SK-N-SH (cell line): ENCODE measurements at regions not wholly inside any gene's neighbourhood (a gene's known extent, or its start where the extent isn't known, plus 50 kb on each side); places are given as distances from the start of the nearest gene placed in this dataset.

Source experiments
- CTCF ChIA-PET: fragments of 300-600, 350-600 bp; formaldehyde crosslinking; extraction: SDS; loops from one replicate; lab custom pipeline; 2021; lab: Yijun Ruan, JAX
- POLR2A ChIA-PET: fragments of 350-600 bp; sonication (Branson Sonifier 250); formaldehyde crosslinking; extraction: SDS; loops from one replicate; lab custom pipeline; 2020; ENCODE audit warnings: antibody characterized with exemption, inconsistent platforms; lab: Yijun Ruan, JAX
- DNase-seq: peaks from one replicate; pipeline ENCODE4 v3.0.0; 2012
- H2AFZ ChIP-seq: fragments of 200-600 bp; sonication (generic); 2 replicates; pipeline ENCODE4 v1.8.1; 2016; ENCODE audit warnings: antibody characterized with exemption, mild to moderate bottlenecking, low read depth
- H3F3A ChIP-seq: fragments of 200-600 bp; sonication (generic); replicated peaks from 2 replicates; pipeline ENCODE3; 2016; ENCODE audit warnings: antibody characterized with exemption, mild to moderate bottlenecking; ENCODE audit not compliant: insufficient read depth
- H3K27ac ChIP-seq, 2 experiments: fragments of 200-500 bp in 1 of 2; fragments of 200-600 bp in 1 of 2; sonication (Bioruptor generic) in 1 of 2; sonication (generic), shearing (Covaris generic) in 1 of 2; 2 replicates each; pipeline versions ENCODE4 v1.5.1 to v1.6.1; 2014 to 2016; ENCODE audit warnings: low read depth in 2 of 2, inconsistent platforms in 1 of 2, low read length in 1 of 2, mild to moderate bottlenecking in 1 of 2, mixed read lengths in 1 of 2
- H3K27me3 ChIP-seq: fragments of 200-600 bp; sonication (generic), shearing (Covaris generic); 2 replicates; pipeline ENCODE4 v1.6.1; 2016; ENCODE audit warnings: mixed run types; ENCODE audit not compliant: insufficient read depth
- H3K36me3 ChIP-seq, 2 experiments: fragments of 200-500 bp in 1 of 2; fragments of 200-600 bp in 1 of 2; sonication (Bioruptor generic) in 1 of 2; sonication (generic) in 1 of 2; replicated peaks in 1 of 2; 2 replicates each; pipeline versions ENCODE3 to v1.5.1; 2014 to 2016; ENCODE audit warnings: low read length in 1 of 2, mild to moderate bottlenecking in 1 of 2; ENCODE audit not compliant: insufficient read depth in 2 of 2, control insufficient read depth in 1 of 2
- H3K4me1 ChIP-seq, 2 experiments: fragments of 200-500 bp in 1 of 2; fragments of 200-600 bp in 1 of 2; sonication (Bioruptor generic) in 1 of 2; sonication (generic), shearing (Covaris generic) in 1 of 2; 2 replicates each; pipeline versions ENCODE4 v1.5.1 to v1.6.1; 2014 to 2016; ENCODE audit warnings: low read depth in 1 of 2, low read length in 1 of 2, mixed run types in 1 of 2; ENCODE audit not compliant: insufficient read depth in 2 of 2, control insufficient read depth in 1 of 2
- H3K4me2 ChIP-seq: fragments of 200-600 bp; sonication (generic), shearing (Covaris generic); 2 replicates; pipeline ENCODE4 v1.6.1; 2017; ENCODE audit warnings: mixed run types
- H3K4me3 ChIP-seq, 2 experiments: fragments of 200-500 bp in 1 of 2; fragments of 200-600 bp in 1 of 2; sonication (Bioruptor generic) in 1 of 2; sonication (generic), shearing (Covaris generic) in 1 of 2; 2 replicates each; pipeline versions ENCODE4 v1.5.1 to v1.8.1; 2014 to 2016; ENCODE audit warnings: low read depth in 2 of 2, inconsistent platforms in 1 of 2, low read length in 1 of 2, mild to moderate bottlenecking in 1 of 2, mixed read lengths in 1 of 2, moderate library complexity in 1 of 2
- H3K79me2 ChIP-seq: fragments of 200-600 bp; sonication (generic); 2 replicates; pipeline ENCODE4 v1.8.1; 2017; ENCODE audit warnings: mild to moderate bottlenecking; ENCODE audit not compliant: insufficient read depth
- H3K9ac ChIP-seq: fragments of 200-600 bp; sonication (generic); 2 replicates; pipeline ENCODE4 v1.6.1; 2017; ENCODE audit warnings: mixed run types
- H3K9me2 ChIP-seq: fragments of 200-600 bp; sonication (generic); 2 replicates; pipeline ENCODE4 v1.6.1; 2017; ENCODE audit warnings: mixed run types
- H3K9me3 ChIP-seq: fragments of 200-600 bp; sonication (generic); 2 replicates; pipeline ENCODE4 v1.6.1; 2017; ENCODE audit warnings: mixed run types, mild to moderate bottlenecking, moderate library complexity
- H4K20me1 ChIP-seq: fragments of 200-600 bp; sonication (generic); 2 replicates; pipeline ENCODE4 v1.6.1; 2017; ENCODE audit warnings: mild to moderate bottlenecking, mixed run types; ENCODE audit not compliant: insufficient read depth
- CHD2 ChIP-seq: fragments of 150-350 bp; IDR thresholded peaks from 2 replicates; pipeline ENCODE4 v1.6.1; 2018; ENCODE audit warnings: low read length; ENCODE audit not compliant: partially characterized antibody
- ELF1 ChIP-seq: IDR thresholded peaks from 2 replicates; pipeline ENCODE4 v1.4.0; 2012
- EP300 ChIP-seq, 2 experiments: IDR thresholded peaks; 2 replicates each; pipeline versions ENCODE4 v1.4.0 to v1.6.1; 2012; ENCODE audit warnings: borderline replicate concordance in 1 of 2, low read depth in 1 of 2, low read length in 1 of 2
- FOSL2 ChIP-seq: IDR thresholded peaks from 2 replicates; pipeline ENCODE4 v1.4.0; 2012; ENCODE audit warnings: low read depth, mild to moderate bottlenecking, moderate library complexity, borderline replicate concordance
- FOXJ3 ChIP-seq: sonication (generic); formaldehyde crosslinking; IDR thresholded peaks from 2 replicates; pipeline ENCODE4 v1.5.1; 2020; ENCODE audit warnings: mild to moderate bottlenecking, missing genetic modification reagents
- JUND ChIP-seq: IDR thresholded peaks from 2 replicates; pipeline ENCODE4 v1.4.0; 2012
- MEF2A ChIP-seq: IDR thresholded peaks from 2 replicates; pipeline ENCODE4 v1.4.0; 2012; ENCODE audit warnings: low read depth, borderline replicate concordance
- MXI1 ChIP-seq: IDR thresholded peaks from 2 replicates; pipeline ENCODE4 v1.6.1; 2012; ENCODE audit warnings: mild to moderate bottlenecking, low read depth, low read length, improper control_type of control experiment
- NRF1 ChIP-seq: IDR thresholded peaks from 2 replicates; pipeline ENCODE4 v1.6.1; 2012; ENCODE audit warnings: low read depth, mild to moderate bottlenecking, low read length
- RAD21 ChIP-seq: IDR thresholded peaks from 2 replicates; pipeline ENCODE4 v1.6.1; 2012; ENCODE audit warnings: mild to moderate bottlenecking, low read length
- RXRA ChIP-seq: IDR thresholded peaks from 2 replicates; pipeline ENCODE4 v1.4.0; 2012; ENCODE audit warnings: low read depth, mild to moderate bottlenecking, borderline replicate concordance
- SMC3 ChIP-seq: IDR thresholded peaks from 2 replicates; pipeline ENCODE4 v1.6.1; 2012; ENCODE audit warnings: low read depth, low read length, improper control_type of control experiment
- TAF1 ChIP-seq: IDR thresholded peaks from 2 replicates; pipeline ENCODE4 v1.6.1; 2012; ENCODE audit warnings: low read depth, mild to moderate bottlenecking, low read length, moderate library complexity, borderline replicate concordance
- TEAD4 ChIP-seq: IDR thresholded peaks from 2 replicates; pipeline ENCODE4 v1.4.0; 2012; ENCODE audit warnings: mild to moderate bottlenecking, borderline replicate concordance; ENCODE audit not compliant: insufficient read depth
- YY1 ChIP-seq: IDR thresholded peaks from 2 replicates; pipeline ENCODE4 v1.4.0; 2012; ENCODE audit warnings: low read depth, mild to moderate bottlenecking
- WGBS: methylation state at CpG from one replicate; pipeline ENCODE4 v1.1.6; 2017; ENCODE audit warnings: low lambda C conversion rate; 5-methylcytosine and 5-hydroxymethylcytosine counted together
- TF ChIP-seq, protein P1 (sequence below): IDR thresholded peaks from 2 replicates; pipeline ENCODE4 v1.6.1; 2012; ENCODE audit warnings: mild to moderate bottlenecking, low read depth, low read length, moderate library complexity
- TF ChIP-seq, protein P2 (sequence below): fragments of 200-600 bp; sonication (generic); IDR thresholded peaks from 2 replicates; pipeline ENCODE4 v1.6.1; 2017; ENCODE audit warnings: antibody characterized with exemption, mild to moderate bottlenecking, moderate library complexity
- TF ChIP-seq, protein P3 (sequence below): IDR thresholded peaks from 2 replicates; pipeline ENCODE4 v1.4.0; 2012; ENCODE audit warnings: low read depth
- TF ChIP-seq, protein P4 (sequence below): fragments of 150-350 bp; IDR thresholded peaks from 2 replicates; pipeline ENCODE4 v1.6.1; 2016; ENCODE audit warnings: mild to moderate bottlenecking, low read depth, low read length

- Histone ChIP-seq H3K79me2 (no peaks in the 10 kb centered on the region), H3K9me3 (no peaks in the 10 kb centered on the region), H4K20me1 (no peaks in the 10 kb centered on the region), H3K9me2 (no peaks in the 10 kb centered on the region)
- WGBS, result 45% methylated on average over 4 of the region's 4 CpGs
- POLR2A ChIA-PET, result no interaction called here
- no peak for DNase-seq
- no peak for TF ChIP-seq CHD2
- TF ChIP-seq MEF2A, result no peak
- no peak for TF ChIP-seq NRF1
- TF ChIP-seq, protein P1, sequence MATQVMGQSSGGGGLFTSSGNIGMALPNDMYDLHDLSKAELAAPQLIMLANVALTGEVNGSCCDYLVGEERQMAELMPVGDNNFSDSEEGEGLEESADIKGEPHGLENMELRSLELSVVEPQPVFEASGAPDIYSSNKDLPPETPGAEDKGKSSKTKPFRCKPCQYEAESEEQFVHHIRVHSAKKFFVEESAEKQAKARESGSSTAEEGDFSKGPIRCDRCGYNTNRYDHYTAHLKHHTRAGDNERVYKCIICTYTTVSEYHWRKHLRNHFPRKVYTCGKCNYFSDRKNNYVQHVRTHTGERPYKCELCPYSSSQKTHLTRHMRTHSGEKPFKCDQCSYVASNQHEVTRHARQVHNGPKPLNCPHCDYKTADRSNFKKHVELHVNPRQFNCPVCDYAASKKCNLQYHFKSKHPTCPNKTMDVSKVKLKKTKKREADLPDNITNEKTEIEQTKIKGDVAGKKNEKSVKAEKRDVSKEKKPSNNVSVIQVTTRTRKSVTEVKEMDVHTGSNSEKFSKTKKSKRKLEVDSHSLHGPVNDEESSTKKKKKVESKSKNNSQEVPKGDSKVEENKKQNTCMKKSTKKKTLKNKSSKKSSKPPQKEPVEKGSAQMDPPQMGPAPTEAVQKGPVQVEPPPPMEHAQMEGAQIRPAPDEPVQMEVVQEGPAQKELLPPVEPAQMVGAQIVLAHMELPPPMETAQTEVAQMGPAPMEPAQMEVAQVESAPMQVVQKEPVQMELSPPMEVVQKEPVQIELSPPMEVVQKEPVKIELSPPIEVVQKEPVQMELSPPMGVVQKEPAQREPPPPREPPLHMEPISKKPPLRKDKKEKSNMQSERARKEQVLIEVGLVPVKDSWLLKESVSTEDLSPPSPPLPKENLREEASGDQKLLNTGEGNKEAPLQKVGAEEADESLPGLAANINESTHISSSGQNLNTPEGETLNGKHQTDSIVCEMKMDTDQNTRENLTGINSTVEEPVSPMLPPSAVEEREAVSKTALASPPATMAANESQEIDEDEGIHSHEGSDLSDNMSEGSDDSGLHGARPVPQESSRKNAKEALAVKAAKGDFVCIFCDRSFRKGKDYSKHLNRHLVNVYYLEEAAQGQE, result no peak
- no peak for TF ChIP-seq JUND
- TF ChIP-seq RAD21, result no peak
- TF ChIP-seq, protein P2, sequence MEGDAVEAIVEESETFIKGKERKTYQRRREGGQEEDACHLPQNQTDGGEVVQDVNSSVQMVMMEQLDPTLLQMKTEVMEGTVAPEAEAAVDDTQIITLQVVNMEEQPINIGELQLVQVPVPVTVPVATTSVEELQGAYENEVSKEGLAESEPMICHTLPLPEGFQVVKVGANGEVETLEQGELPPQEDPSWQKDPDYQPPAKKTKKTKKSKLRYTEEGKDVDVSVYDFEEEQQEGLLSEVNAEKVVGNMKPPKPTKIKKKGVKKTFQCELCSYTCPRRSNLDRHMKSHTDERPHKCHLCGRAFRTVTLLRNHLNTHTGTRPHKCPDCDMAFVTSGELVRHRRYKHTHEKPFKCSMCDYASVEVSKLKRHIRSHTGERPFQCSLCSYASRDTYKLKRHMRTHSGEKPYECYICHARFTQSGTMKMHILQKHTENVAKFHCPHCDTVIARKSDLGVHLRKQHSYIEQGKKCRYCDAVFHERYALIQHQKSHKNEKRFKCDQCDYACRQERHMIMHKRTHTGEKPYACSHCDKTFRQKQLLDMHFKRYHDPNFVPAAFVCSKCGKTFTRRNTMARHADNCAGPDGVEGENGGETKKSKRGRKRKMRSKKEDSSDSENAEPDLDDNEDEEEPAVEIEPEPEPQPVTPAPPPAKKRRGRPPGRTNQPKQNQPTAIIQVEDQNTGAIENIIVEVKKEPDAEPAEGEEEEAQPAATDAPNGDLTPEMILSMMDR, result no peak
- TF ChIP-seq RXRA, result no peak
- TF ChIP-seq ELF1, result no peak
- TF ChIP-seq YY1, result no peak
- TF ChIP-seq FOXJ3 (CRISPR knock-in tag), result no peak
- no peak for TF ChIP-seq FOSL2
- TF ChIP-seq, all 33 proteins: peak for 0
- Histone ChIP-seq H3K4me3 (no peak overlapping the region), H3K4me1 (no peaks in the 10 kb centered on the region), H3K9ac (no peak overlapping the region), H3K27me3 (no peaks in the 10 kb centered on the region), H3F3A (no peaks in the 10 kb centered on the region), H3K4me2 (no peak overlapping the region), H3K27ac (no peak overlapping the region), H3K36me3 (no peaks in the 10 kb centered on the region), H2AFZ (no peak overlapping the region)
- CTCF ChIA-PET, result no interaction called here
Observed at GRCh38 chr5:165783024-165783423, 2277.6 kb downstream of the MAT2B start.

GRCh38 chr5:165786073-165786472, 2280.7 kb downstream of the MAT2B start:
- H3K9me2 ChIP-seq, result no peaks in the 10 kb centered on the region
- H3K36me3 ChIP-seq, result no peaks in the 10 kb centered on the region
- H3K27ac ChIP-seq, result no peak overlapping the region
- ChIA-PET CTCF (no interaction called here), POLR2A (no interaction called here)
- H3K79me2 ChIP-seq, result no peaks in the 10 kb centered on the region
- H3K27me3 ChIP-seq, result no peaks in the 10 kb centered on the region
- no peak overlapping the region for H3K4me2 ChIP-seq
- H3K4me3 ChIP-seq, result no peak overlapping the region
- 31% methylated on average over 3 of the region's 3 CpGs for WGBS
- no peaks in the 10 kb centered on the region for H3K4me1 ChIP-seq
- H3K9ac ChIP-seq, result no peak overlapping the region
- DNase-seq, result no peak
- H4K20me1 ChIP-seq, result no peaks in the 10 kb centered on the region
- no peaks in the 10 kb centered on the region for H3K9me3 ChIP-seq
- H3F3A ChIP-seq, result no peaks in the 10 kb centered on the region
- H2AFZ ChIP-seq, result no peak overlapping the region
- TF ChIP-seq MEF2A (no peak), FOSL2 (no peak), TEAD4 (no peak), EP300 (IDR thresholded peaks at IDR 0.05; ENCODE audit: borderline replicate concordance in 1 of 2, low read depth in 1 of 2, low read length in 1 of 2) (no peak), MXI1 (no peak), TAF1 (no peak), SMC3 (no peak), FOXJ3 (CRISPR knock-in tag) (no peak)
- TF ChIP-seq, protein P3, sequence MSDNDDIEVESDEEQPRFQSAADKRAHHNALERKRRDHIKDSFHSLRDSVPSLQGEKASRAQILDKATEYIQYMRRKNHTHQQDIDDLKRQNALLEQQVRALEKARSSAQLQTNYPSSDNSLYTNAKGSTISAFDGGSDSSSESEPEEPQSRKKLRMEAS, result no peak
- TF ChIP-seq, protein P4, sequence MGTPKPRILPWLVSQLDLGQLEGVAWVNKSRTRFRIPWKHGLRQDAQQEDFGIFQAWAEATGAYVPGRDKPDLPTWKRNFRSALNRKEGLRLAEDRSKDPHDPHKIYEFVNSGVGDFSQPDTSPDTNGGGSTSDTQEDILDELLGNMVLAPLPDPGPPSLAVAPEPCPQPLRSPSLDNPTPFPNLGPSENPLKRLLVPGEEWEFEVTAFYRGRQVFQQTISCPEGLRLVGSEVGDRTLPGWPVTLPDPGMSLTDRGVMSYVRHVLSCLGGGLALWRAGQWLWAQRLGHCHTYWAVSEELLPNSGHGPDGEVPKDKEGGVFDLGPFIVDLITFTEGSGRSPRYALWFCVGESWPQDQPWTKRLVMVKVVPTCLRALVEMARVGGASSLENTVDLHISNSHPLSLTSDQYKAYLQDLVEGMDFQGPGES, result no peak
- TF ChIP-seq, protein P2, result no peak
